Activated CD4-positive, alpha-beta T cell treated with anti-CD3 and anti-CD28 coated beads, Interleukin-2, amount 10 ng/mL, durations not matched to agents 24 days and 14 days (primary cell): ENCODE measurements at regions not wholly inside any gene's neighbourhood (a gene's known extent, or its start where the extent isn't known, plus 50 kb on each side); places are given as distances from the start of the nearest gene placed in this dataset.
"Not testable (repeated sequence)": the region's sequence is repeated elsewhere in the genome, so short reads cannot be mapped to it uniquely, and the experiment has no call there.

ENCODE experiments used
- DNase-seq: peaks from one replicate; pipeline ENCODE4 v3.0.0; 2022
- H3K27ac Mint-ChIP-seq: one replicate; pipeline ENCODE4 v1.8.0; 2022; ENCODE audit warnings: mild to moderate bottlenecking, mixed read lengths
- H3K27me3 Mint-ChIP-seq: one replicate; pipeline ENCODE4 v1.8.0; 2022; ENCODE audit warnings: mixed read lengths
- H3K36me3 Mint-ChIP-seq: one replicate; pipeline ENCODE4 v1.8.0; 2022; ENCODE audit warnings: low read depth, mild to moderate bottlenecking, mixed read lengths
- H3K4me1 Mint-ChIP-seq: one replicate; pipeline ENCODE4 v1.8.0; 2021; ENCODE audit warnings: mixed read lengths
- H3K4me3 Mint-ChIP-seq: one replicate; pipeline ENCODE4 v1.8.0; 2022; ENCODE audit warnings: mild to moderate bottlenecking, moderate library complexity, mixed read lengths
- H3K9me3 Mint-ChIP-seq: one replicate; pipeline ENCODE4 v1.8.0; 2021; ENCODE audit warnings: mixed read lengths
- intact Hi-C: fragments of 100-400 bp; cut with micrococcal nuclease; formaldehyde crosslinking; loops from one replicate; pipeline ENCODE4 v1.15.1; 2023

GRCh38 chr16:77041468-77041867, 149.5 kb upstream of the MON1B start:
- H3K27ac Mint-ChIP-seq = no peak overlapping the region
- DNase-seq = no peak
- H3K27me3 Mint-ChIP-seq = no peaks in the 10 kb centered on the region
- H3K4me1 Mint-ChIP-seq = no peaks in the 10 kb centered on the region
- H3K9me3 Mint-ChIP-seq = no peaks in the 10 kb centered on the region
- H3K36me3 Mint-ChIP-seq = no peaks in the 10 kb centered on the region
- no peak overlapping the region for H3K4me3 Mint-ChIP-seq
- intact Hi-C loops = no loop called here

- Mint-ChIP-seq H3K4me1 (no peaks in the 10 kb centered on the region), H3K9me3 (no peaks in the 10 kb centered on the region), H3K27ac (no peak overlapping the region), H3K4me3 (no peak overlapping the region), H3K27me3 (no peaks in the 10 kb centered on the region), H3K36me3 (no peaks in the 10 kb centered on the region)
- intact Hi-C loops = no loop called here
- no peak for DNase-seq
Observed at GRCh38 chr16:77043076-77043475, 147.9 kb upstream of the MON1B start.

- intact Hi-C loops = no loop called here
- Mint-ChIP-seq H3K27ac (no peak overlapping the region), H3K9me3 (no peaks in the 10 kb centered on the region), H3K4me3 (no peak overlapping the region), H3K36me3 (no peaks in the 10 kb centered on the region), H3K27me3 (no peaks in the 10 kb centered on the region), H3K4me1 (no peaks in the 10 kb centered on the region)
- no peak for DNase-seq
Observed at GRCh38 chr16:77046206-77046605, 144.8 kb upstream of the MON1B start.

GRCh38 chr16:77048085-77048484, 142.9 kb upstream of the MON1B start:
- Mint-ChIP-seq H3K36me3 (no peaks in the 10 kb centered on the region), H3K27me3 (no peaks in the 10 kb centered on the region), H3K4me3 (no peak overlapping the region), H3K4me1 (no peaks in the 10 kb centered on the region), H3K9me3 (no peaks in the 10 kb centered on the region), H3K27ac (no peak overlapping the region)
- intact Hi-C loops = no loop called here
- no peak for DNase-seq

- DNase-seq = no peak
- Mint-ChIP-seq H3K27me3 (no peaks in the 10 kb centered on the region), H3K4me1 (no peaks in the 10 kb centered on the region), H3K4me3 (no peak overlapping the region), H3K36me3 (no peaks in the 10 kb centered on the region), H3K9me3 (no peaks in the 10 kb centered on the region), H3K27ac (no peak overlapping the region)
- intact Hi-C loops = no loop called here
Observed at GRCh38 chr16:77049577-77049976, 141.4 kb upstream of the MON1B start.

DNA sequence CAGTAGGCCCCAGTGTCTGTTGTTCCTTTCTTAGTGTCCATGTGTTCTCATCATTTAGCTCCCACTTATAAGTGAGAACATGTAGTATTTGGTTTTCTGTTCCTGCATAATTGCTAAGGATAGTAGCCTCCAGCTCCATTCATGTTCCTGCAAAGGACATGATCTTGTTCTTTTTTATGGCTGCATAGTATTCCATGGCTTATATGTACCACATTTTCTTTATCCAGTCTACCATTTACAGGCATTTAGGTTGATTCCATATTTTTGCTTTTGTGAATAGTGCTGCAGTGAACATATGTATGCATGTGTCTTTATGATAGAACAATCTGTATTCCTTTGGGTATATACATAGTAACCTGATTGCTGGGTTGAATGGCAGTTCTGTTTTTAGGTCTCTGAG, 134.4 kb upstream of the MON1B start:
- H3K4me1 Mint-ChIP-seq, H3K36me3 Mint-ChIP-seq, H3K9me3 Mint-ChIP-seq, H3K4me3 Mint-ChIP-seq, DNase-seq, H3K27ac Mint-ChIP-seq, intact Hi-C loops, H3K27me3 Mint-ChIP-seq: not testable (repeated sequence)

GRCh38 chr16:77057161-77057774, 133.7 kb upstream of the MON1B start:
- Mint-ChIP-seq H3K9me3 (no peaks in the 10 kb centered on the region), H3K27me3 (no peaks in the 10 kb centered on the region), H3K4me1 (no peaks in the 10 kb centered on the region), H3K36me3 (no peaks in the 10 kb centered on the region), H3K27ac (no peak overlapping the region), H3K4me3 (no peak overlapping the region)
- DNase-seq = no peak
- intact Hi-C loops = no loop called here

- H3K27ac Mint-ChIP-seq = no peak overlapping the region
- DNase-seq = no peak
Observed at GRCh38 chr16:77059446-77059845, 131.5 kb upstream of the MON1B start.

GRCh38 chr16:77060614-77061013, 130.4 kb upstream of the MON1B start:
- no peaks in the 10 kb centered on the region for H3K9me3 Mint-ChIP-seq
- H3K4me3 Mint-ChIP-seq = no peak overlapping the region
- H3K27ac Mint-ChIP-seq = no peak overlapping the region
- H3K27me3 Mint-ChIP-seq = no peaks in the 10 kb centered on the region
- intact Hi-C loops = no loop called here
- H3K4me1 Mint-ChIP-seq = no peaks in the 10 kb centered on the region
- H3K36me3 Mint-ChIP-seq = no peaks in the 10 kb centered on the region
- no peak for DNase-seq

More at GRCh38 chr16:77059446-77059845, 131.5 kb upstream of the MON1B start:
- Mint-ChIP-seq H3K4me1 (no peaks in the 10 kb centered on the region), H3K27me3 (no peaks in the 10 kb centered on the region), H3K4me3 (no peak overlapping the region), H3K9me3 (no peaks in the 10 kb centered on the region), H3K36me3 (no peaks in the 10 kb centered on the region)
- intact Hi-C loops = no loop called here

DNA sequence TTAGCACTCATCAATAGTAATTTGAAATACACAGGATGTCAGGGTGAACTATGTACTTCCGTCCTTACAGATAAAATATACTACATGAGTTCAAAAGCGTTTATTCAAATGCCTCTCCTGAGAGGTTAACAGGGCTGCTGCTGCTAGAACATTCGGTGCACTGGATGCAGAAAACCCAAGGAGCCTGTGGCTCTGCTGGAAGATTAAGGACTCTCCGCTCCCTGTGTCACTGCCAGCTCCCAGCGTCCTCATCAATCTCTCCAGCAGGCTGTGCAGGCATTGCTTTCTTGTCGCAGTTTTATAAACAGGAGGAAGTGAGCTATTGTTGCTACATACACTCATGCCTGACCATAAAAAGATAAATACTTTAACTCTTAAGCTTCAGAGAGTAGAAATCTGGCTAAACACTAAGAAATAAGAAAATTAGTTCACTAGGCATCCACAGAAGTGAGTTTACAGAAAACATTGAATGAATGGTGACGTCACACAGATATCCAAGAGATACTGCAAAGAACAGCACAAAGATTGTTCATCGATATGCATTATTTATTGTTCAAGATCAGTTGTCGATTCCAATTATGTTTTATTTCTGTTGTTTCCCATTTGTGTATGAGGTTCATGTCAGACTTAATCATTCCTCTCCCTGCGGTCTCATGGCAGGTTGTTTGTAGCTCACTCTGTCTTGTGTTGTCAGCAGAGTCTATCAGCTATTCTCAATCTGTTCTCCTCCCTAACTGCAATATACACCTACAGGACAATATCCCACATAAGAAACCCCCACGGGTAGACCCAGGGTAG, 127.9 kb upstream of the MON1B start:
- no peaks in the 10 kb centered on the region for H3K4me1 Mint-ChIP-seq
- H3K4me3 Mint-ChIP-seq = no peak overlapping the region
- DNase-seq = no peak
- H3K9me3 Mint-ChIP-seq = no peaks in the 10 kb centered on the region
- intact Hi-C loops = no loop called here
- no peaks in the 10 kb centered on the region for H3K36me3 Mint-ChIP-seq
- no peaks in the 10 kb centered on the region for H3K27me3 Mint-ChIP-seq
- no peak overlapping the region for H3K27ac Mint-ChIP-seq

DNA sequence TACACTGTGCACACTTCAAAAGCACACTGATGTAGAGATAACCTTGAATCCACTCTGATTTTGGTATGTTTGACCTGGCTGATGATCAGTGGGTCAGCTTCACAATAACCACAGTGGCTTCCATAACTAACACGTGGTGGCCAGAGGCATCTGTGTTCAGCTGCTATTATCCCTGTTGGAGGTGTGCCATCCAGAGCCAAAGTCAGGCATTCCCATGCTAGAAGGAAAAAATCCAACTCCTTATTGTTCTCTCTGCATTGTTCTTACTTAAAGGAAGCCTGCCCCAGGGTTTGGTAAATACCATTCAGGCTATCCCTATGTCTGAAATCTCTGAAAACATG, 127.3 kb upstream of the MON1B start:
- H3K36me3 Mint-ChIP-seq = no peaks in the 10 kb centered on the region
- H3K27me3 Mint-ChIP-seq = no peaks in the 10 kb centered on the region
- no peak overlapping the region for H3K27ac Mint-ChIP-seq
- DNase-seq = no peak
- no peak overlapping the region for H3K4me3 Mint-ChIP-seq
- no peaks in the 10 kb centered on the region for H3K4me1 Mint-ChIP-seq
- no peaks in the 10 kb centered on the region for H3K9me3 Mint-ChIP-seq
- intact Hi-C loops = no loop called here

DNA sequence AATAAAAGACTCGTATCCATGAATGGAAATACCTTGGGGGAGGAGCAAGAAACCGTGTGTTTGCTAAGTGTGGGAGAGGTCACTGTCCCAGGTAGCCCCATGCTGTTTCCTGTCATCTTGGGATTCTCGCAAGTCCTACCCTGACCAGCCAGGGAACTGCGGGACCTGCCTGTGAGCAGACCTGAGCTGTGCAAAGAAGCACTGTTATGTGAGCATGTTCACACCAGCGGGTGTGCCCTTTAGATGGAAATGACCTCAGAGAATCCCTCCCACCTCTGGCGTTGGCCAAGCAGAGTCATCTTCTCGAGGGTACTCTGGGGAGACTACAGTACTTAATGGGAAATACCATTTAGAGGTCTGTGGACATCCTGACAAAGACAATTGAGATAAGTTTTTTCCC, 127.0 kb upstream of the MON1B start:
- H3K4me1 Mint-ChIP-seq = no peaks in the 10 kb centered on the region
- no peak for DNase-seq

DNA sequence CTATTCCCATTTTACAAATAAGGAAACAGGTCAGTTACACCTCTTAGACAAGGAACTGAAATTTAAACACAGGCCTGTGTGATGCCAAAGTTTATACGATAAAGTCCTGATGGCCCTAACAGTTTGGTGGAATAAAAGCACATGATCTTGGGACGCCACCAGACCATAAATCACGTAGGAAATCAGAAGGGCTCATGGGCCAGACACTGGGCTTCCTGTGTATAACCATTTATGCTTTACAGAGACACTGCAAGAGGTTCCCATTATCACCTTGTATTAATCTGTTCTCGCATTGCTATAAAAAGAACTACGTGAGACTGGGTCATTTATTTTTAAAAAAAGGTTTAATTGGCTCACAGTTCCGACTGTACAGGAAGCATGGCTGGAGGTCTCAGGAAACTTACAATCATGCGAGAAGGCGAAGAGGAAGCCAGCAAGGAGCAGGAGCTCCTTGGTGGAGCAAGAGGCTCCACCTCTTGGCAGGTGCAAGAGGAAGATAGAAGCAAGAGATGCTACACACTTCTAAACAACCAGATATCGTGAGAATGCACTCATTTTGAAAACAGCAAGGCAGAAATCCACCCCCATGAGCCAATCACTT, 124.0 kb upstream of the MON1B start:
- H3K27me3 Mint-ChIP-seq = no peaks in the 10 kb centered on the region
- H3K36me3 Mint-ChIP-seq = no peaks in the 10 kb centered on the region
- H3K4me1 Mint-ChIP-seq = no peaks in the 10 kb centered on the region
- H3K4me3 Mint-ChIP-seq = no peak overlapping the region
- no peak for DNase-seq
- intact Hi-C loops = no loop called here
- H3K27ac Mint-ChIP-seq = no peak overlapping the region
- no peaks in the 10 kb centered on the region for H3K9me3 Mint-ChIP-seq

More for the DNA sequence above, 127.0 kb upstream of the MON1B start:
- Mint-ChIP-seq H3K9me3 (no peaks in the 10 kb centered on the region), H3K27ac (no peak overlapping the region), H3K4me3 (no peak overlapping the region), H3K36me3 (no peaks in the 10 kb centered on the region), H3K27me3 (no peaks in the 10 kb centered on the region)
- intact Hi-C loops = no loop called here

GRCh38 chr16:77067900-77068299, 123.1 kb upstream of the MON1B start:
- H3K27ac Mint-ChIP-seq = no peak overlapping the region
- no peaks in the 10 kb centered on the region for H3K27me3 Mint-ChIP-seq
- intact Hi-C loops = no loop called here
- H3K36me3 Mint-ChIP-seq = no peaks in the 10 kb centered on the region
- H3K4me1 Mint-ChIP-seq = no peaks in the 10 kb centered on the region
- DNase-seq = no peak
- H3K9me3 Mint-ChIP-seq = no peaks in the 10 kb centered on the region
- H3K4me3 Mint-ChIP-seq = no peak overlapping the region
